ENCODE measurements at regions not wholly inside any gene's neighbourhood (a gene's known extent, or its start where the extent isn't known, plus 50 kb on each side); places are given as distances from the start of the nearest gene placed in this dataset.

DNA sequence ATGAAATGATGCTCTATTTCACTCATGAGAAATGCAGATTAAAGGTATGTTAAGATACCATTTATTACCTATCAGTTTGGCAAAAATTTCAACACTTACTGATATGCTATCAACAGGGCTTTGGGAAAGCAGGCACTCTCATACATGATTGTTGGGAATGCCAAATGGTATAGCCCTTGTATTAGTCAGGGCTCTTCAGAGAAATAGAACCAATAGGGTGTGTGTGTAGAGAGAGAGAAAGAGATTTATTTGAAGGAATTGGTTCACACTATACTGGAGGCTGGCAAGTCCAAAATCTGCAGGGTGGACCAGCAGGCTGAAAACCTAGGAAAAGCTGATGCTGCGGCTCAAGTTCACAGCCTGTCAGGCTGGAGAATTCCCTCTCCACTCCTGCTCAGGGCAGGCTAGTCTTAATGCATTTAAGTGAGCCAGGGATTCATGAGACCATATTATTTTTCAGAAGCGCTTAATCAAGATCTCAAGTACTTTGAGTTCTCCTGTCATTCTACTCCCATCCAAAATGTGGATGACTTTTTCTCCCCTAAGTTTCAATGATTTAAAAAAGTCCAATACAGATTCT is 72.4 kb downstream of the NHLRC3 start:
- TF ChIP-seq EZH2phosphoT487 (IDR thresholded peaks at IDR 0.05; ENCODE audit: insufficient read depth, low read depth) (no peak), EZH2 (IDR thresholded peaks at IDR 0.05; ENCODE audit: insufficient read depth, poor library complexity, severe bottlenecking) (no peak)
